ENCODE measurements at regions not wholly inside any gene's neighbourhood (a gene's known extent, or its start where the extent isn't known, plus 50 kb on each side); places are given as distances from the start of the nearest gene placed in this dataset.

DNA sequence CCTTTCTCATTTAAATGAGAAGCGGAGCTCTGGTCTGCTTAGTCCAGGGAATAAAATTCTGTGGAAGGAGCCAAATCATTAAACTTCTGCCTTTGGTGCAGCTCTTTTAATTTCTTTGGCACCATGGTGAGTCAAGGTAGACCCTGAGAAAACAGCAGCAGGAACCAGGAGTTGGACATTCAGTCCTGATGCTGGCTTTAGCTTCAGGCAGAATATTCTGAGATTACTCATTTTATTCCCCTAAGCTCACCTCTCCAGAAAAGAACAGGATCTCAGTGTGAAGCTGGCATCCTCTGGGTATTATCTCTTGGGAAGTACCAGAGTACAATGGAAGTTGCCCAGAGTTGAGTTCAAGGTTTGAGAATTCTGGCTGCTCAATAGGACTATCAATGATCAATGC lies 211.6 kb upstream of the NRP1 start:
- TF ChIP-seq, protein P1, sequence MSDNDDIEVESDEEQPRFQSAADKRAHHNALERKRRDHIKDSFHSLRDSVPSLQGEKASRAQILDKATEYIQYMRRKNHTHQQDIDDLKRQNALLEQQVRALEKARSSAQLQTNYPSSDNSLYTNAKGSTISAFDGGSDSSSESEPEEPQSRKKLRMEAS (IDR thresholded peaks at IDR 0.05), result no peak
- no peak for TF ChIP-seq EGR1 (IDR thresholded peaks at IDR 0.05)
- no peak for TF ChIP-seq CEBPB (IDR thresholded peaks at IDR 0.05)
- no peak for TF ChIP-seq CREB1 (IDR thresholded peaks at IDR 0.05; ENCODE audit: low read depth)
- TF ChIP-seq, protein P2, sequence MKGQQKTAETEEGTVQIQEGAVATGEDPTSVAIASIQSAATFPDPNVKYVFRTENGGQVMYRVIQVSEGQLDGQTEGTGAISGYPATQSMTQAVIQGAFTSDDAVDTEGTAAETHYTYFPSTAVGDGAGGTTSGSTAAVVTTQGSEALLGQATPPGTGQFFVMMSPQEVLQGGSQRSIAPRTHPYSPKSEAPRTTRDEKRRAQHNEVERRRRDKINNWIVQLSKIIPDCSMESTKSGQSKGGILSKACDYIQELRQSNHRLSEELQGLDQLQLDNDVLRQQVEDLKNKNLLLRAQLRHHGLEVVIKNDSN (IDR thresholded peaks at IDR 0.05), result no peak
- TF ChIP-seq, protein P3, sequence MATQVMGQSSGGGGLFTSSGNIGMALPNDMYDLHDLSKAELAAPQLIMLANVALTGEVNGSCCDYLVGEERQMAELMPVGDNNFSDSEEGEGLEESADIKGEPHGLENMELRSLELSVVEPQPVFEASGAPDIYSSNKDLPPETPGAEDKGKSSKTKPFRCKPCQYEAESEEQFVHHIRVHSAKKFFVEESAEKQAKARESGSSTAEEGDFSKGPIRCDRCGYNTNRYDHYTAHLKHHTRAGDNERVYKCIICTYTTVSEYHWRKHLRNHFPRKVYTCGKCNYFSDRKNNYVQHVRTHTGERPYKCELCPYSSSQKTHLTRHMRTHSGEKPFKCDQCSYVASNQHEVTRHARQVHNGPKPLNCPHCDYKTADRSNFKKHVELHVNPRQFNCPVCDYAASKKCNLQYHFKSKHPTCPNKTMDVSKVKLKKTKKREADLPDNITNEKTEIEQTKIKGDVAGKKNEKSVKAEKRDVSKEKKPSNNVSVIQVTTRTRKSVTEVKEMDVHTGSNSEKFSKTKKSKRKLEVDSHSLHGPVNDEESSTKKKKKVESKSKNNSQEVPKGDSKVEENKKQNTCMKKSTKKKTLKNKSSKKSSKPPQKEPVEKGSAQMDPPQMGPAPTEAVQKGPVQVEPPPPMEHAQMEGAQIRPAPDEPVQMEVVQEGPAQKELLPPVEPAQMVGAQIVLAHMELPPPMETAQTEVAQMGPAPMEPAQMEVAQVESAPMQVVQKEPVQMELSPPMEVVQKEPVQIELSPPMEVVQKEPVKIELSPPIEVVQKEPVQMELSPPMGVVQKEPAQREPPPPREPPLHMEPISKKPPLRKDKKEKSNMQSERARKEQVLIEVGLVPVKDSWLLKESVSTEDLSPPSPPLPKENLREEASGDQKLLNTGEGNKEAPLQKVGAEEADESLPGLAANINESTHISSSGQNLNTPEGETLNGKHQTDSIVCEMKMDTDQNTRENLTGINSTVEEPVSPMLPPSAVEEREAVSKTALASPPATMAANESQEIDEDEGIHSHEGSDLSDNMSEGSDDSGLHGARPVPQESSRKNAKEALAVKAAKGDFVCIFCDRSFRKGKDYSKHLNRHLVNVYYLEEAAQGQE (IDR thresholded peaks at IDR 0.05; ENCODE audit: low read depth), result no peak
- no peak for TF ChIP-seq FOXM1 (IDR thresholded peaks at IDR 0.05; ENCODE audit: borderline replicate concordance, low read depth)
- no peak for TF ChIP-seq NFIC (IDR thresholded peaks at IDR 0.05)
- no peak for TF ChIP-seq TEAD4 (IDR thresholded peaks at IDR 0.05)
- TF ChIP-seq RAD21 (IDR thresholded peaks at IDR 0.05; ENCODE audit: low read depth), result no peak
- TF ChIP-seq YY1 (IDR thresholded peaks at IDR 0.05; ENCODE audit: low read depth), result no peak
- no peak for TF ChIP-seq EP300 (IDR thresholded peaks at IDR 0.05; ENCODE audit: borderline replicate concordance)

DNA sequence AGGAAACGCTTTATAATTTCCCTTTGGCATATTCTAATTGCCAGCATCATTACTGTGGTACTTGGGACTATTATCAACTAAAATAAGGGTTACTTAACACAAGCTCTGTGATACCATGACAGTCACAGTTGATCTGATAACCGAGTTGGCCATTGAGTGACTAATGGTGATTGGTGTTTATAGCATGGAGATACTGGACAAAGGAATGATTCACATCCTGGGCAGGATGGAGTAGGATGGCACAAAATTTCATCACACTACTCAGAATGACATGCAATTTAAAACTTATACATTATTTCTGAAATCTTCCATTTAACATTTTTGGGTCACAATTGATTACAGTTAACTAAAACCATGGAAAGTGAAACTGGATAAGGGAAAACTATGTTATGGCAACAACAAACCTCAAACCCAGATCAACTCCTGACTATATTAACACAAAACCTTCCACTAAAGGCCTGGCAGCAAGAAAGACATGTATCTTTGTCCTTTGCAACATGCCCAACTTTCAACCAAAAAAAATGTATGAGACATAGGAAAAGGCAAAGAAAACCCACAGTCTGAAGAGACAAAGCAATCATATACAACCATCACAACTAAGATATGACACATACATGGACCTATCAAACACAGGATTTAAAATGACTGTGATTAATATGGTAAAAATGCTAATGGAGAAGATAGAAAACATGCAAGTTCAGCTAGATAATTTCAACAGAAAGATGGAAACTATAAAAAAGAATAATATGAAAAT lies 208.5 kb upstream of the NRP1 start:
- no peak for TF ChIP-seq ZBTB7A (IDR thresholded peaks at IDR 0.05; ENCODE audit: low read depth)
- TF ChIP-seq, protein P2 (IDR thresholded peaks at IDR 0.05), result no peak
- no peak for TF ChIP-seq FOXM1 (IDR thresholded peaks at IDR 0.05; ENCODE audit: borderline replicate concordance, low read depth)
- no peak for TF ChIP-seq CEBPB (IDR thresholded peaks at IDR 0.05)
- TF ChIP-seq TAF1 (IDR thresholded peaks at IDR 0.05; ENCODE audit: low read depth), result no peak
- TF ChIP-seq YY1 (IDR thresholded peaks at IDR 0.05; ENCODE audit: low read depth), result no peak
- no peak for TF ChIP-seq NFIC (IDR thresholded peaks at IDR 0.05)
- no peak for TF ChIP-seq EGR1 (IDR thresholded peaks at IDR 0.05)
- TF ChIP-seq TCF12 (IDR thresholded peaks at IDR 0.05; ENCODE audit: low read depth), result no peak
- TF ChIP-seq, protein P1 (IDR thresholded peaks at IDR 0.05), result no peak
- TF ChIP-seq RAD21 (IDR thresholded peaks at IDR 0.05; ENCODE audit: low read depth), result no peak
- no peak for TF ChIP-seq TEAD4 (IDR thresholded peaks at IDR 0.05)

DNA sequence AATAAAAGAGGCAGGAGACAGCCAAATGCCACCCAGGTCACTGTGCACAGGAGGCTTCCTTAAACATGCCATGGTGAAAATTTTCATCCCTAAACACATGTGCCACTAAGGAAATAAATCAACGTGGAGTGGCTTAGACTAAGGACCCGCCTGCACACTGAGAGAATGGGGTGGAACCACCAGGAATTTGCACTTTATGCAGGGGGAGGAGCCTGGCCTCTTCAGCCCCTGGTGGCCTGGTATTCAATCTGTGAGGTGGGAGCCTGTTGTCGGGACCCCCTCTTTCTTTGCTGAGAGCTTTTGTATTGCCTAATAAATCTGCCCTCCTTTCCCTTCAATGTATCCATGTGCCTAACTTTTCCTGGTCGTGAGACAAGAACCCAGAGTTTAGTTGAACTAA lies 204.6 kb upstream of the NRP1 start:
- TF ChIP-seq, protein P3 (IDR thresholded peaks at IDR 0.05; ENCODE audit: low read depth), result no peak
- no peak for TF ChIP-seq TAF1 (IDR thresholded peaks at IDR 0.05; ENCODE audit: low read depth)
- no peak for TF ChIP-seq CEBPB (IDR thresholded peaks at IDR 0.05)
- TF ChIP-seq YY1 (IDR thresholded peaks at IDR 0.05; ENCODE audit: low read depth), result no peak
- TF ChIP-seq RAD21 (IDR thresholded peaks at IDR 0.05; ENCODE audit: low read depth), result no peak
- TF ChIP-seq, protein P2 (IDR thresholded peaks at IDR 0.05), result no peak
- TF ChIP-seq EP300 (IDR thresholded peaks at IDR 0.05; ENCODE audit: borderline replicate concordance), result no peak
- TF ChIP-seq FOXM1 (IDR thresholded peaks at IDR 0.05; ENCODE audit: borderline replicate concordance, low read depth), result no peak
- TF ChIP-seq CREB1 (IDR thresholded peaks at IDR 0.05; ENCODE audit: low read depth), result no peak
- TF ChIP-seq TCF12 (IDR thresholded peaks at IDR 0.05; ENCODE audit: low read depth), result no peak
- TF ChIP-seq, protein P1 (IDR thresholded peaks at IDR 0.05), result no peak
- no peak for TF ChIP-seq EGR1 (IDR thresholded peaks at IDR 0.05)
- no peak for TF ChIP-seq NFIC (IDR thresholded peaks at IDR 0.05)

DNA sequence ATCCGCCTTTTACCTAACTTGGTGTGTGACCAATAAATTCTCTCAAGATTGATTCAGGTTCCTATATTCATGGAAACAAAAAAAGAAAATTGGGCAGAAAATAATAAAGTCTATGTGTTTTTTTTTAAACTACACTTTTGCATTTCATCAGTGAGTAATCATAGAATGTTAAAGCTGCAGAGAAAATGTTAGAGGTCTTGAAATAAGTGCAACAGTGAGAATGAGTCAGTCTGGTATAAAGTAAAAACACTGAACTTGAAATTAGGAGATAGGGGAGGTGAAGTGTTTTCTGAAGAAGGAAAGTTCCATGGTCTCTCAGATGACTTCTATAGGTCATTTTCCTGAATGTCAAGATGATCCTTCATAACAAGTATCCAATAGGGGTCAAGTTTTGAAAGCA lies 202.6 kb upstream of the NRP1 start:
- no peak for TF ChIP-seq EP300 (IDR thresholded peaks at IDR 0.05; ENCODE audit: borderline replicate concordance)

DNA sequence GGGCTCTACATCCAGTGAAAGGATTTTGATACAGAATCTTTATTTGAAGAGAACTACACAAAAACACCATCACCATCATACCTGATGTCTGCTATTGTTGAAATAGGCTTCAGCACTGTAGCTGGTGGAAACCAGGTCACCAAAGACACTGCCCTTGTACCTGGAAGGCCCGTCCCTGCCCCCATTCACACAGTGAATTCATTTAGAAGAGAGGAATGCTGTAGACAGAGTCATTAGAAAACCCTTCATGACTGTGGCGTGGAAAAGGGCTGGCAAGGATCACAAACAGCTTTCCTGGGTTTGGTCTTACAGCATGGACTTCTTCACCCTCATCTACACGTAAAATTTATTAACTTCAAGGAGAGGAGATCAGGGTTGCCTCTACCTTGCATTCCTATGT lies 202.0 kb upstream of the NRP1 start:
- TF ChIP-seq, protein P2 (IDR thresholded peaks at IDR 0.05), result no peak
- TF ChIP-seq FOXM1 (IDR thresholded peaks at IDR 0.05; ENCODE audit: borderline replicate concordance, low read depth), result no peak
- no peak for TF ChIP-seq TEAD4 (IDR thresholded peaks at IDR 0.05)
- no peak for TF ChIP-seq CREB1 (IDR thresholded peaks at IDR 0.05; ENCODE audit: low read depth)
- TF ChIP-seq, protein P1 (IDR thresholded peaks at IDR 0.05), result no peak
- TF ChIP-seq NFIC (IDR thresholded peaks at IDR 0.05), result no peak
- no peak for TF ChIP-seq TCF12 (IDR thresholded peaks at IDR 0.05; ENCODE audit: low read depth)
- no peak for TF ChIP-seq TAF1 (IDR thresholded peaks at IDR 0.05; ENCODE audit: low read depth)
